ENCODE measurements at regions not wholly inside any gene's neighbourhood (a gene's known extent, or its start where the extent isn't known, plus 50 kb on each side); places are given as distances from the start of the nearest gene placed in this dataset.

GRCh38 chr11:8828580-8829361 is 82.2 kb upstream of the AKIP1 start:
- no peak for TF ChIP-seq TCF4 (CRISPR knock-in tag; IDR thresholded peaks at IDR 0.05; ENCODE audit: borderline replicate concordance)
- no peak for TF ChIP-seq SNAI2 (CRISPR knock-in tag; IDR thresholded peaks at IDR 0.05)
- TF ChIP-seq TSHZ2 (CRISPR knock-in tag; IDR thresholded peaks at IDR 0.05), result no peak
- TF ChIP-seq POU6F1 (CRISPR knock-in tag; IDR thresholded peaks at IDR 0.05; ENCODE audit: borderline replicate concordance, low read depth), result no peak
- TF ChIP-seq BACH2 (CRISPR knock-in tag; IDR thresholded peaks at IDR 0.05; ENCODE audit: borderline replicate concordance), result no peak
- TF ChIP-seq ZFP3 (CRISPR knock-in tag; IDR thresholded peaks at IDR 0.05), result no peak
- no peak for TF ChIP-seq ZC3H10 (CRISPR knock-in tag; IDR thresholded peaks at IDR 0.05)
- no peak for TF ChIP-seq ISL1 (CRISPR knock-in tag; IDR thresholded peaks at IDR 0.05)
- no peak for TF ChIP-seq ESRRG (CRISPR knock-in tag; IDR thresholded peaks at IDR 0.05)
- TF ChIP-seq CREB5 (CRISPR knock-in tag; IDR thresholded peaks at IDR 0.05; ENCODE audit: low read depth), result no peak
- no peak for ATAC-seq

GRCh38 chr11:8829556-8829955 is 81.4 kb upstream of the AKIP1 start:
- no peak for TF ChIP-seq CSDC2 (CRISPR knock-in tag; IDR thresholded peaks at IDR 0.05)
- TF ChIP-seq OSR1 (CRISPR knock-in tag; IDR thresholded peaks at IDR 0.05), result no peak
- TF ChIP-seq ZFP3 (CRISPR knock-in tag; IDR thresholded peaks at IDR 0.05), result no peak
- TF ChIP-seq ZFP30 (CRISPR knock-in tag; IDR thresholded peaks at IDR 0.05), result no peak
- no peak for TF ChIP-seq GLIS3 (CRISPR knock-in tag; IDR thresholded peaks at IDR 0.05)
- no peak for ATAC-seq

- TF ChIP-seq TOX (CRISPR knock-in tag; IDR thresholded peaks at IDR 0.05; ENCODE audit: borderline replicate concordance), result no peak
- no peak for TF ChIP-seq SNAI2 (CRISPR knock-in tag; IDR thresholded peaks at IDR 0.05)
- no peak for TF ChIP-seq ZNF565 (CRISPR knock-in tag; conservative IDR thresholded peaks at IDR 0.05; ENCODE audit: low read depth)
- TF ChIP-seq ZNF70 (CRISPR knock-in tag; IDR thresholded peaks at IDR 0.05), result no peak
- TF ChIP-seq ZC3H10 (CRISPR knock-in tag; IDR thresholded peaks at IDR 0.05), result no peak
- TF ChIP-seq TCF4 (CRISPR knock-in tag; IDR thresholded peaks at IDR 0.05; ENCODE audit: borderline replicate concordance), result no peak
- no peak for TF ChIP-seq ESRRG (CRISPR knock-in tag; IDR thresholded peaks at IDR 0.05)
- TF ChIP-seq RARB (CRISPR knock-in tag; IDR thresholded peaks at IDR 0.05), result no peak
- no peak for TF ChIP-seq ARNTL (CRISPR knock-in tag; IDR thresholded peaks at IDR 0.05; ENCODE audit: borderline replicate concordance, low read depth)
- TF ChIP-seq CSDC2 (CRISPR knock-in tag; IDR thresholded peaks at IDR 0.05), result no peak
- ATAC-seq, result no peak
Measured at GRCh38 chr11:8830641-8831040, 80.3 kb upstream of the AKIP1 start.

GRCh38 chr11:8831861-8832260 is 79.1 kb upstream of the AKIP1 start:
- TF ChIP-seq CSDC2 (CRISPR knock-in tag; IDR thresholded peaks at IDR 0.05) (no peak), ARNTL (CRISPR knock-in tag; IDR thresholded peaks at IDR 0.05; ENCODE audit: borderline replicate concordance, low read depth) (no peak)
- ATAC-seq, result no peak

GRCh38 chr11:8832571-8833260 is 78.3 kb upstream of the AKIP1 start:
- peak; percentile 93 for ATAC-seq
- no peak for TF ChIP-seq TSHZ2 (CRISPR knock-in tag; IDR thresholded peaks at IDR 0.05)
- no peak for TF ChIP-seq ARNTL (CRISPR knock-in tag; IDR thresholded peaks at IDR 0.05; ENCODE audit: borderline replicate concordance, low read depth)
- peak; percentile 64; the same call in 1 of the 2 replicates for TF ChIP-seq TCF4 (CRISPR knock-in tag; IDR thresholded peaks at IDR 0.05; ENCODE audit: borderline replicate concordance)
- no peak for TF ChIP-seq ZNF565 (CRISPR knock-in tag; conservative IDR thresholded peaks at IDR 0.05; ENCODE audit: low read depth)
- TF ChIP-seq ESRRG (CRISPR knock-in tag; IDR thresholded peaks at IDR 0.05), result no peak
- TF ChIP-seq ZNF8 (CRISPR knock-in tag; IDR thresholded peaks at IDR 0.05), result peak; percentile 45; the same call in 1 of the 2 replicates
- no peak for TF ChIP-seq GLIS3 (CRISPR knock-in tag; IDR thresholded peaks at IDR 0.05)
- TF ChIP-seq ZNF70 (CRISPR knock-in tag; IDR thresholded peaks at IDR 0.05), result no peak
- TF ChIP-seq CSDC2 (CRISPR knock-in tag; IDR thresholded peaks at IDR 0.05), result no peak
- TF ChIP-seq CSRNP3 (CRISPR knock-in tag; IDR thresholded peaks at IDR 0.05), result no peak
- no peak for TF ChIP-seq ISL1 (CRISPR knock-in tag; IDR thresholded peaks at IDR 0.05)
- TF ChIP-seq ZFP30 (CRISPR knock-in tag; IDR thresholded peaks at IDR 0.05), result no peak
- no peak for TF ChIP-seq TOX (CRISPR knock-in tag; IDR thresholded peaks at IDR 0.05; ENCODE audit: borderline replicate concordance)
- no peak for TF ChIP-seq ZFP3 (CRISPR knock-in tag; IDR thresholded peaks at IDR 0.05)
